GM13977 (cell line): ENCODE measurements at regions not wholly inside any gene's neighbourhood (a gene's known extent, or its start where the extent isn't known, plus 50 kb on each side); places are given as distances from the start of the nearest gene placed in this dataset.
"Not testable (repeated sequence)": the region's sequence is repeated elsewhere in the genome, so short reads cannot be mapped to it uniquely, and the experiment has no call there.

Experiments
- DNase-seq: peaks from one replicate; pipeline ENCODE4 v3.0.0; 2012; ENCODE audit warnings: low spot score
- CTCF ChIP-seq: IDR thresholded peaks from 2 replicates; pipeline ENCODE4 v1.5.1; 2012; ENCODE audit warnings: mild to moderate bottlenecking, control low read depth; ENCODE audit not compliant: insufficient read depth; ENCODE audit errors: extremely low read depth, missing control alignments
- in situ Hi-C: fragments of 300-500 bp; cut with MboI; formaldehyde crosslinking; loops from one replicate; pipeline ENCODE4 v1.12.0; 2022; ENCODE audit warnings: low sequenced_read_pairs, low pct_unique_long_range_greater_than_20kb, mixed read lengths, inconsistent platforms; ENCODE audit not compliant: unreplicated experiment

- DNase-seq = peak; percentile 16
- in situ Hi-C loops = no loop called here
- peak; percentile 44 for TF ChIP-seq CTCF
These were observed 227.6 kb upstream of the NPSR1 start for GRCh38 chr7:34430456-34430855.

GRCh38 chr7:34438436-34438835, 219.6 kb upstream of the NPSR1 start:
- in situ Hi-C loops = no loop called here
- TF ChIP-seq CTCF = no peak
- DNase-seq = no peak

GRCh38 chr7:34445653-34446052, 212.4 kb upstream of the NPSR1 start:
- TF ChIP-seq CTCF = no peak

DNA sequence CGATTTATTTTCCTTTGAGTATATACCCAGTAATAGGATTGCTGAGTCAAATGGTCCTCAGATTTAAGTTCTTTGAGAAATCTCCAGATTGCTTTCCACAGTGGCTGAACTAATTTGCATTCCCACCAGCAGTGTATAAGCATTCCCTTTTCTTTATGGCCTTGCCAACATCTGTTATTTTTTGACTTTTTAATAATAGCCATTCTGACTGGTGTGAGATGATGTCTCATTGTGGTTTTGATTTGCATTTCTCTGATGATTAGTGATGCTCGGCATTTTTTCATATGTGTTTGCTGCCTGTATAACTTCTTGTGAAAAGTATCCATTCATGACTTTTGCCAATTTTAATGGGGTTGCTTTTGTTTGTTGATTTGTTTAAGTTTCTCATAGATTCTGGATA, 209.5 kb upstream of the NPSR1 start:
- in situ Hi-C loops, DNase-seq: not testable (repeated sequence)

More at GRCh38 chr7:34445653-34446052, 212.4 kb upstream of the NPSR1 start:
- no peak for DNase-seq
- in situ Hi-C loops = no loop called here

- no peak for TF ChIP-seq CTCF
- in situ Hi-C loops = no loop called here
These were observed 208.3 kb upstream of the NPSR1 start for GRCh38 chr7:34449765-34450164.

GRCh38 chr7:34451183-34451582, 206.8 kb upstream of the NPSR1 start:
- DNase-seq = no peak
- in situ Hi-C loops = no loop called here
- no peak for TF ChIP-seq CTCF

More at GRCh38 chr7:34449765-34450164, 208.3 kb upstream of the NPSR1 start:
- no peak for DNase-seq

DNA sequence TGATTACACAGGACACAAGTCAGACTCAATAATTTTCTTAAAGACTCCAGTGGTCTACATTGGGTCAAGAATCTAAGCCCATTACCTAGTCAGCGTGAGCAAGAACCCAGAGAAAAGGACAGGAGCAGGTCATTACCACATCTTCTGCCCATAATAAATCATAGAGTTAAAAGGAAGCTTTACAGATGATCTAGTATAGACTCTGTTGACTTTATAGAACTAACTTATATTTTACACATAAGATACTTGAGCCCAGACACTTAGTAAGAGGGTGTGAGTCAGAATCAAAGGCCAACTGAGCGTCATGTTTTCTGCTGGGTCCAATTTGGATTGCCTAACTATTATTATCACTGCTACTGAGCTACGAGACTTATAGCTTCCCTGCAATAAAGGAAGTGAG, 206.1 kb upstream of the NPSR1 start:
- no peak for TF ChIP-seq CTCF
- DNase-seq = no peak
- in situ Hi-C loops = no loop called here
